GM12878 (cell line): ENCODE measurements at regions not wholly inside any gene's neighbourhood (a gene's known extent, or its start where the extent isn't known, plus 50 kb on each side); places are given as distances from the start of the nearest gene placed in this dataset.

Source experiments
- BCL3 ChIP-seq: IDR thresholded peaks from 2 replicates; pipeline ENCODE4 v1.6.1; 2011; ENCODE audit warnings: borderline replicate concordance, low read depth, mild to moderate bottlenecking, moderate library complexity, low read length; ENCODE audit not compliant: insufficient read depth, poor library complexity, severe bottlenecking
- CHD1 ChIP-seq: IDR thresholded peaks from 2 replicates; pipeline ENCODE4 v1.6.1; 2012; ENCODE audit warnings: low read depth, low read length, improper control_type of control experiment
- CUX1 ChIP-seq: IDR thresholded peaks from 2 replicates; pipeline ENCODE4 v1.6.1; 2012; ENCODE audit warnings: improper control_type of control experiment, low read depth, low read length; ENCODE audit not compliant: insufficient replicate concordance
- HDGF ChIP-seq: fragments of 450-650 bp; IDR thresholded peaks from 2 replicates; pipeline ENCODE4 v1.6.1; 2016; ENCODE audit warnings: antibody characterized with exemption
- HSF1 ChIP-seq: fragments of 150-350 bp; IDR thresholded peaks from 2 replicates; pipeline ENCODE4 v1.6.1; 2014; ENCODE audit warnings: mild to moderate bottlenecking, low read depth, low read length
- JUNB ChIP-seq: IDR thresholded peaks from 2 replicates; pipeline ENCODE4 v1.6.1; 2016; ENCODE audit warnings: antibody characterized with exemption, mild to moderate bottlenecking
- JUND ChIP-seq: IDR thresholded peaks from 2 replicates; pipeline ENCODE4 v1.6.1; 2012; ENCODE audit warnings: low read depth, mild to moderate bottlenecking, low read length, improper control_type of control experiment, moderate library complexity
- KAT2A ChIP-seq: conservative IDR thresholded peaks from 2 replicates; pipeline ENCODE4 v1.6.1; 2011; ENCODE audit warnings: low read depth, low read length; ENCODE audit not compliant: control insufficient read depth
- MEF2A ChIP-seq: IDR thresholded peaks from 2 replicates; pipeline ENCODE4 v1.6.1; 2011; ENCODE audit warnings: low read depth, mild to moderate bottlenecking, low read length, moderate library complexity; ENCODE audit not compliant: insufficient read depth
- MTA2 ChIP-seq: fragments of 450-650 bp; IDR thresholded peaks from 2 replicates; pipeline ENCODE4 v1.6.1; 2016; ENCODE audit warnings: low read depth, mild to moderate bottlenecking, moderate library complexity
- MXI1 ChIP-seq: fragments of 150-350 bp; IDR thresholded peaks from 2 replicates; pipeline ENCODE4 v1.6.1; 2011; ENCODE audit warnings: low read depth, mild to moderate bottlenecking, inconsistent platforms, low read length, improper control_type of control experiment
- NFYB ChIP-seq: IDR thresholded peaks from 2 replicates; pipeline ENCODE4 v1.6.1; 2011; ENCODE audit warnings: low read depth, mild to moderate bottlenecking, low read length, improper control_type of control experiment, moderate library complexity; ENCODE audit not compliant: insufficient read depth
- REST ChIP-seq: IDR thresholded peaks from 2 replicates; pipeline ENCODE4 v1.6.1; 2012; ENCODE audit warnings: mild to moderate bottlenecking, low read depth, low read length
- STAT3 ChIP-seq: IDR thresholded peaks from 2 replicates; pipeline ENCODE4 v1.6.1; 2011; ENCODE audit warnings: low read depth, low read length, improper control_type of control experiment
- YY1 ChIP-seq: IDR thresholded peaks from 2 replicates; pipeline ENCODE4 v1.6.1; 2011; ENCODE audit warnings: low read depth, mild to moderate bottlenecking, low read length
- ZBED1 ChIP-seq: IDR thresholded peaks from 2 replicates; pipeline ENCODE4 v1.6.1; 2016; ENCODE audit warnings: borderline replicate concordance
- ZNF217 ChIP-seq: fragments of 450-650 bp; IDR thresholded peaks from 2 replicates; pipeline ENCODE4 v1.6.1; 2017; ENCODE audit warnings: antibody characterized with exemption, mild to moderate bottlenecking

- TF ChIP-seq REST (no peak), NFYB (no peak), ZNF217 (peak; percentile 32; the same call in 1 of the 2 replicates), CHD1 (no peak), JUND (peak; percentile 91), JUNB (peak; percentile 98), KAT2A (no peak), BCL3 (no peak), MTA2 (peak; percentile 85), HSF1 (no peak), CUX1 (no peak), HDGF (no peak), STAT3 (peak; percentile 65; the same call in 1 of the 2 replicates), YY1 (no peak), MXI1 (0 out of 2 replicates have a peak, but pooled peaks have one; percentile 7), MEF2A (peak; percentile 66; the same call in 1 of the 2 replicates), ZBED1 (peak; percentile 73; the same call in 1 of the 2 replicates)
These were observed 134.4 kb downstream of the TMCO5A start (continued) for GRCh38 chr15:38068626-38069391.
